Activated naive CD4-positive, alpha-beta T cell treated with anti-CD3 and anti-CD28 coated beads, Interleukin-2, amount 50 U/mL, for 24 hours (primary cell): ENCODE measurements at regions not wholly inside any gene's neighbourhood (a gene's known extent, or its start where the extent isn't known, plus 50 kb on each side); places are given as distances from the start of the nearest gene placed in this dataset.
A peak's percentile ranks its signal among the peaks of the same experiment; 100 is the strongest.
"Not testable (repeated sequence)": the region's sequence is repeated elsewhere in the genome, so short reads cannot be mapped to it uniquely, and the experiment has no call there.

Experiments used
- H3K27ac Mint-ChIP-seq: one replicate; pipeline ENCODE4 v1.8.0; 2021; ENCODE audit warnings: mild to moderate bottlenecking, mixed read lengths
- H3K27me3 Mint-ChIP-seq: one replicate; pipeline ENCODE4 v1.8.0; 2021; ENCODE audit warnings: mixed read lengths
- H3K36me3 Mint-ChIP-seq: one replicate; pipeline ENCODE4 v1.8.0; 2021; ENCODE audit warnings: mixed read lengths
- H3K4me1 Mint-ChIP-seq: one replicate; pipeline ENCODE4 v1.8.0; 2021; ENCODE audit warnings: mixed read lengths
- H3K4me3 Mint-ChIP-seq: one replicate; pipeline ENCODE4 v1.8.0; 2021; ENCODE audit warnings: mild to moderate bottlenecking, mixed read lengths
- H3K9me3 Mint-ChIP-seq: one replicate; pipeline ENCODE4 v1.8.0; 2021; ENCODE audit warnings: mixed read lengths

- not testable (repeated sequence) for H3K4me1 Mint-ChIP-seq, H3K27ac Mint-ChIP-seq, H3K27me3 Mint-ChIP-seq, H3K9me3 Mint-ChIP-seq, H3K36me3 Mint-ChIP-seq, H3K4me3 Mint-ChIP-seq
Measured at GRCh38 chr6:58307901-58308300, 990.5 kb downstream of the PRIM2 start.

- not testable (repeated sequence) for H3K36me3 Mint-ChIP-seq, H3K4me1 Mint-ChIP-seq, H3K27ac Mint-ChIP-seq, H3K27me3 Mint-ChIP-seq, H3K4me3 Mint-ChIP-seq, H3K9me3 Mint-ChIP-seq
Measured at GRCh38 chr6:58332108-58332507, 1014.7 kb downstream of the PRIM2 start.

GRCh38 chr6:58342287-58342686 is 1024.9 kb downstream of the PRIM2 start:
- H3K4me1 Mint-ChIP-seq, H3K9me3 Mint-ChIP-seq, H3K27me3 Mint-ChIP-seq, H3K4me3 Mint-ChIP-seq, H3K36me3 Mint-ChIP-seq, H3K27ac Mint-ChIP-seq: not testable (repeated sequence)

DNA sequence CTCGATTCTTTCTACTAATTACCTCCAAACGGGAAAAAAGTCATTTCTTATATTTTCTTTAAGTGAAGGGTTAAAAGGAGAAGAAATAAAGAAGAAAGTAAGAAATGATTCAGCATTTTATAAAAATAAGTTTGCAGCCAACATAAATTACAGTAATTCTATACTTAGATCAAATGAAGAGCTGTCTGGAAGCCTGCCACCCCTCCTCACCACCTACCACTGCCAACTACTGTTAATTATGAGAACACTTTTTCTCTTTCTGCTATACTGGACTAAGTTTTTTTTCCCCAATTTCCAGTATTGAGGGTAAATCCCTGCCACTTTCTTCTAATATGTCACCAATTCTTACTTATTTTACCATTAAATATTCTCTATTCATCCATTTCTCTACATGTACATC is 1030.1 kb downstream of the PRIM2 start:
- H3K4me3 Mint-ChIP-seq: not testable (repeated sequence)
- H3K27ac Mint-ChIP-seq: peak overlapping the region; percentile 43

GRCh38 chr6:58351619-58352018 is 1034.2 kb downstream of the PRIM2 start:
- not testable (repeated sequence) for H3K36me3 Mint-ChIP-seq

More for the DNA sequence above, 1030.1 kb downstream of the PRIM2 start:
- H3K27me3 Mint-ChIP-seq, H3K9me3 Mint-ChIP-seq, H3K4me1 Mint-ChIP-seq, H3K36me3 Mint-ChIP-seq: not testable (repeated sequence)

GRCh38 chr6:58358452-58358851 is 1041.0 kb downstream of the PRIM2 start:
- not testable (repeated sequence) for H3K36me3 Mint-ChIP-seq, H3K9me3 Mint-ChIP-seq, H3K27ac Mint-ChIP-seq, H3K27me3 Mint-ChIP-seq, H3K4me3 Mint-ChIP-seq, H3K4me1 Mint-ChIP-seq

More at GRCh38 chr6:58351619-58352018, 1034.2 kb downstream of the PRIM2 start:
- H3K27ac Mint-ChIP-seq, H3K27me3 Mint-ChIP-seq, H3K9me3 Mint-ChIP-seq, H3K4me1 Mint-ChIP-seq, H3K4me3 Mint-ChIP-seq: not testable (repeated sequence)

DNA sequence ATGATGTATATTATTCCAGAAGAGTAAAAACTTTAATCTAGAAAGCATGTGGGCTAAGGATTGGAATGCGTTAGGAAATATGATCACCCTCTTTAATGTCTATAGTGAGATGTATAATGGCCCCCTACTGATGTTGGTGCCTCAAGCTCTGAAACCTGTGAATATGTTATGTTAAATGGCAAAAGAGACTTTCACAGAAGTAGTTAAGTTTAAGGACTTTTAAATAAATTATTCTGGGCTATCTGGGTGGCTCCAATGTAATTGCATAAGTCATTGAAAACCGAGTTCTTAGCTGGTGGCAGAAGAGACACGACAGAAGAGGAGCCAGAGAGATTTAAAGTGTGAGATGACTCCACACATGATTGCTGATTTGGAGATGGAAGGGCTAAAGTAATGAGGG is 1048.4 kb downstream of the PRIM2 start:
- not testable (repeated sequence) for H3K9me3 Mint-ChIP-seq, H3K36me3 Mint-ChIP-seq, H3K27me3 Mint-ChIP-seq, H3K4me1 Mint-ChIP-seq, H3K27ac Mint-ChIP-seq, H3K4me3 Mint-ChIP-seq

- H3K36me3 Mint-ChIP-seq, H3K27ac Mint-ChIP-seq, H3K4me3 Mint-ChIP-seq, H3K27me3 Mint-ChIP-seq, H3K4me1 Mint-ChIP-seq, H3K9me3 Mint-ChIP-seq: not testable (repeated sequence)
Measured at GRCh38 chr6:58406659-58407058, 1089.2 kb downstream of the PRIM2 start.

DNA sequence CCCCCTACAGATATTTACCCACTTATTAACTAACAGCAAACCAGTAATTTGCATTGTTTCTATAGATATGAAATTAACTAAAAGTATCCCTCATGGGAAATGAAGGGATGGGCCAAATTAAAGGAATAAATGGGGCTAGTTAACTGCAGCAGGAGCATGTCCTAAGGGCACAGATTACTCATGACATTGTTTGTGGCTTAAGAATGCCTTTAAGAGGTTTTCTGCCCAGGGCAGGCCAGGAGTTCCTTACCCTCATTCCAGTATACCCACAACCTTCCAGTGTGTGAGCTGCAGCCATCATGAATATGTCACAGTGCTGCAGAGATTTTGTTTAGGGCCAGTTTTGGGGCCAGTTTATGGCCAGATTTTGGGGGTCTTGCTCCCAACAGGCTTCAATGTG is 1101.9 kb downstream of the PRIM2 start:
- Mint-ChIP-seq H3K36me3 (peaks cover 2% of the 10 kb centered on the region), H3K9me3 (peaks cover 5% of the 10 kb centered on the region), H3K4me3 (no peak overlapping the region), H3K4me1 (no peaks in the 10 kb centered on the region), H3K27ac (no peak overlapping the region), H3K27me3 (no peaks in the 10 kb centered on the region)
